Right lobe of liver (tissue), 4 donors: ENCODE measurements at regions not wholly inside any gene's neighbourhood (a gene's known extent, or its start where the extent isn't known, plus 50 kb on each side); places are given as distances from the start of the nearest gene placed in this dataset.

Experiments
- CTCF ChIP-seq, 4 donors: fragments of 200-600 bp in 3 of 4; fragments of 450-650 bp in 1 of 4; IDR thresholded peaks; one replicate each; pipeline versions ENCODE4 v1.5.1 to v1.8.0; 2016 to 2022; ENCODE audit warnings: antibody characterized with exemption in 4 of 4, mild to moderate bottlenecking in 2 of 4
- POLR2A ChIP-seq: fragments of 450-650 bp; IDR thresholded peaks from one replicate; pipeline ENCODE4 v1.6.1; 2017; ENCODE audit warnings: antibody characterized with exemption, mild to moderate bottlenecking
- donor health status: DM: no; HTN: no; CAD: no.
- donor health status: DM: no; HTN: no; CAD: no.
- donor health status: DM: no; HTN: yes; CAD: no.

GRCh38 chr3:28950614-28951013 is 330.3 kb upstream of the RBMS3 start:
- no peak for TF ChIP-seq CTCF (IDR thresholded peaks at IDR 0.05)
- no peak for TF ChIP-seq POLR2A
